OCI-LY7 (cell line): ENCODE measurements at regions not wholly inside any gene's neighbourhood (a gene's known extent, or its start where the extent isn't known, plus 50 kb on each side); places are given as distances from the start of the nearest gene placed in this dataset.

Experiments
- CTCF ChIP-seq: fragments of 200-600 bp; sonication (generic); conservative IDR thresholded peaks from 2 replicates; pipeline ENCODE4 v1.5.1; 2014; ENCODE audit warnings: mild to moderate bottlenecking, antibody characterized with exemption, low read length, moderate library complexity, mixed read lengths
- EZH2phosphoT487 ChIP-seq: fragments of 200-600 bp; sonication (generic); IDR thresholded peaks from 2 replicates; pipeline ENCODE4 v1.6.1; 2018; ENCODE audit warnings: low read depth, borderline replicate concordance, mild to moderate bottlenecking, mixed run types, antibody characterized with exemption, low read length, moderate library complexity, mixed read lengths

GRCh38 chr6:72500669-72501068 is 121.2 kb upstream of the KCNQ5 start:
- TF ChIP-seq CTCF (no peak), EZH2phosphoT487 (no peak)
